Activated CD8-positive, alpha-beta memory T cell treated with anti-CD3 and anti-CD28 coated beads, Interleukin-2, amount 50 U/mL, for 24 hours (primary cell): ENCODE measurements at regions not wholly inside any gene's neighbourhood (a gene's known extent, or its start where the extent isn't known, plus 50 kb on each side); places are given as distances from the start of the nearest gene placed in this dataset.

Experiments used
- DNase-seq: peaks from one replicate; pipeline ENCODE4 v3.0.0-alpha.2; 2020; ENCODE audit errors: extremely low read depth

- DNase-seq, result no peak
Observed at GRCh38 chr10:31146491-31147209, 115.0 kb upstream of the ZNF438 start.

GRCh38 chr10:31147210-31147608 is 115.5 kb upstream of the ZNF438 start:
- no peak for DNase-seq

- no peak for DNase-seq
Observed at GRCh38 chr10:31148951-31149350, 117.3 kb upstream of the ZNF438 start.

- no peak for DNase-seq
Observed at GRCh38 chr10:31149835-31150512, 118.3 kb upstream of the ZNF438 start.

- DNase-seq, result no peak
Observed at GRCh38 chr10:31151301-31151700, 119.6 kb upstream of the ZNF438 start.

GRCh38 chr10:31152421-31153135 is 120.9 kb upstream of the ZNF438 start:
- DNase-seq, result no peak

- DNase-seq, result no peak
Observed at GRCh38 chr10:31153161-31153560, 121.5 kb upstream of the ZNF438 start.

GRCh38 chr10:31153692-31154091 is 122.0 kb upstream of the ZNF438 start:
- DNase-seq, result no peak

GRCh38 chr10:31154996-31155395 is 123.3 kb upstream of the ZNF438 start:
- no peak for DNase-seq

- no peak for DNase-seq
Observed at GRCh38 chr10:31157123-31158010, 125.7 kb upstream of the ZNF438 start.

GRCh38 chr10:31158011-31158658 is 126.5 kb upstream of the ZNF438 start:
- no peak for DNase-seq

GRCh38 chr10:31166606-31167005 is 134.9 kb upstream of the ZNF438 start:
- DNase-seq, result no peak

GRCh38 chr10:31170636-31171035 is 139.0 kb upstream of the ZNF438 start:
- no peak for DNase-seq

GRCh38 chr10:31171402-31172083 is 139.9 kb upstream of the ZNF438 start:
- DNase-seq, result no peak

GRCh38 chr10:31172925-31173324 is 141.3 kb upstream of the ZNF438 start:
- no peak for DNase-seq

GRCh38 chr10:31173752-31174151 is 142.1 kb upstream of the ZNF438 start:
- DNase-seq, result no peak

- DNase-seq, result no peak
Observed at GRCh38 chr10:31179091-31179680, 139.8 kb upstream of the ZEB1 start.

GRCh38 chr10:31186225-31187000 is 132.6 kb upstream of the ZEB1 start:
- DNase-seq, result no peak

GRCh38 chr10:31187182-31187581 is 131.8 kb upstream of the ZEB1 start:
- DNase-seq, result no peak
